WTC11 (cell line): ENCODE measurements at regions not wholly inside any gene's neighbourhood (a gene's known extent, or its start where the extent isn't known, plus 50 kb on each side); places are given as distances from the start of the nearest gene placed in this dataset.

ENCODE experiments used
- ATAC-seq: fragments of 200-7000 bp; cut with Tn5 transposase; 2 replicates; pipeline ENCODE4 v1.10.0; 2021; ENCODE audit warnings: mild to moderate bottlenecking, moderate library complexity
- CTCF ChIA-PET: fragments of 300-600 bp; sonication (Branson Sonifier 250); formaldehyde crosslinking; loops from one replicate; lab custom pipeline; 2021; ENCODE audit warnings: antibody characterized with exemption; lab: Charles Lee
- POLR2A ChIA-PET: fragments of 350-600 bp; sonication (Branson Sonifier 250); formaldehyde crosslinking; loops from one replicate; lab custom pipeline; 2021; ENCODE audit warnings: antibody characterized with exemption; lab: Charles Lee
- DNase-seq: peaks from one replicate; pipeline ENCODE4 v3.0.0; 2021; ENCODE audit warnings: low spot score
- H3K27ac Mint-ChIP-seq: 2 replicates; pipeline ENCODE4 v1.8.0; 2021; ENCODE audit warnings: mixed read lengths
- H3K27me3 Mint-ChIP-seq: 2 replicates; pipeline ENCODE4 v1.8.0; 2021; ENCODE audit warnings: low read depth, mild to moderate bottlenecking, moderate library complexity, mixed read lengths
- H3K36me3 Mint-ChIP-seq: 2 replicates; pipeline ENCODE4 v1.8.0; 2021; ENCODE audit warnings: mixed read lengths
- H3K4me1 Mint-ChIP-seq: 2 replicates; pipeline ENCODE4 v1.8.0; 2022; ENCODE audit warnings: mixed read lengths
- H3K4me3 Mint-ChIP-seq: 2 replicates; pipeline ENCODE4 v1.8.0; 2021; ENCODE audit warnings: mild to moderate bottlenecking, moderate library complexity, mixed read lengths
- H3K9me3 Mint-ChIP-seq: 2 replicates; pipeline ENCODE4 v1.8.0; 2021; ENCODE audit warnings: mixed read lengths
- CBFB ChIP-seq: sonication (generic); formaldehyde crosslinking; IDR thresholded peaks from 2 replicates; pipeline ENCODE4 v1.8.1; 2022; ENCODE audit warnings: mild to moderate bottlenecking, low read depth, missing genetic modification reagents
- ELF4 ChIP-seq: sonication (generic); formaldehyde crosslinking; IDR thresholded peaks from 2 replicates; pipeline ENCODE4 v1.8.1; 2022; ENCODE audit warnings: low read depth, mild to moderate bottlenecking, moderate library complexity, missing genetic modification reagents
- ETV6 ChIP-seq: sonication (generic); formaldehyde crosslinking; IDR thresholded peaks from 2 replicates; pipeline ENCODE4 v1.8.1; 2022; ENCODE audit warnings: mild to moderate bottlenecking, missing genetic modification reagents
- FOXP1 ChIP-seq: sonication (generic); formaldehyde crosslinking; IDR thresholded peaks from 2 replicates; pipeline ENCODE4 v1.8.0; 2022; ENCODE audit warnings: missing genetic modification reagents, mild to moderate bottlenecking, moderate library complexity, borderline replicate concordance
- GABPB1 ChIP-seq: sonication (generic); formaldehyde crosslinking; IDR thresholded peaks from 2 replicates; pipeline ENCODE4 v1.8.1; 2023; ENCODE audit warnings: mild to moderate bottlenecking, missing genetic modification reagents
- GTF2I ChIP-seq: fragments of 250-450 bp; sonication (Bioruptor Pico); conservative IDR thresholded peaks from 2 replicates; pipeline ENCODE4 v1.4.0; 2021; ENCODE audit warnings: mild to moderate bottlenecking
- IRF2 ChIP-seq: sonication (generic); formaldehyde crosslinking; IDR thresholded peaks from 2 replicates; pipeline ENCODE4 v1.8.0; 2022; ENCODE audit warnings: low read depth, missing genetic modification reagents, borderline replicate concordance
- JUN ChIP-seq: sonication (generic); formaldehyde crosslinking; IDR thresholded peaks from 2 replicates; pipeline ENCODE4 v1.8.0; 2023; ENCODE audit warnings: mild to moderate bottlenecking, missing genetic modification reagents
- NR1H2 ChIP-seq: sonication (generic); formaldehyde crosslinking; IDR thresholded peaks from 2 replicates; pipeline ENCODE4 v1.9.0; 2021; ENCODE audit warnings: mild to moderate bottlenecking, moderate library complexity, missing genetic modification reagents
- NR3C1 ChIP-seq: sonication (generic); formaldehyde crosslinking; conservative IDR thresholded peaks from 2 replicates; pipeline ENCODE4 v1.8.1; 2023; ENCODE audit warnings: low read depth, mild to moderate bottlenecking, missing genetic modification reagents
- TCF7 ChIP-seq: sonication (generic); formaldehyde crosslinking; IDR thresholded peaks from 2 replicates; pipeline ENCODE4 v1.8.0; 2022; ENCODE audit warnings: mild to moderate bottlenecking, low read depth, missing genetic modification reagents, moderate library complexity
- TEAD1 ChIP-seq: sonication (generic); formaldehyde crosslinking; IDR thresholded peaks from 2 replicates; pipeline ENCODE4 v1.8.0; 2022; ENCODE audit warnings: mild to moderate bottlenecking, missing genetic modification reagents
- TEAD4 ChIP-seq: sonication (generic); formaldehyde crosslinking; IDR thresholded peaks from 2 replicates; pipeline ENCODE4 v1.8.0; 2022; ENCODE audit warnings: mild to moderate bottlenecking, missing genetic modification reagents
- ZNF138 ChIP-seq: sonication (generic); formaldehyde crosslinking; conservative IDR thresholded peaks from 2 replicates; pipeline ENCODE4 v1.8.1; 2022; ENCODE audit warnings: mild to moderate bottlenecking, moderate library complexity, missing genetic modification reagents
- ZNF219 ChIP-seq: sonication (generic); formaldehyde crosslinking; IDR thresholded peaks from 2 replicates; pipeline ENCODE4 v1.8.0; 2023; ENCODE audit warnings: missing genetic modification reagents, mild to moderate bottlenecking, borderline replicate concordance
- ZNF232 ChIP-seq: sonication (generic); formaldehyde crosslinking; IDR thresholded peaks from 2 replicates; pipeline ENCODE4 v1.8.0; 2022; ENCODE audit warnings: mild to moderate bottlenecking, missing genetic modification reagents
- ZNF416 ChIP-seq: fragments of 250-450 bp; sonication (Bioruptor Pico); IDR thresholded peaks from 2 replicates; pipeline ENCODE4 v1.9.0; 2021; ENCODE audit warnings: mild to moderate bottlenecking, inconsistent platforms
- ZNF671 ChIP-seq: fragments of 250-450 bp; sonication (Bioruptor Pico); IDR thresholded peaks from 2 replicates; pipeline ENCODE4 v1.8.0; 2021; ENCODE audit warnings: mild to moderate bottlenecking
- TF ChIP-seq, protein P1 (sequence below): sonication (generic); formaldehyde crosslinking; conservative IDR thresholded peaks from 2 replicates; pipeline ENCODE4 v1.8.1; 2022; ENCODE audit warnings: mild to moderate bottlenecking, missing genetic modification reagents
- TF ChIP-seq, protein P2 (sequence below): sonication (generic); formaldehyde crosslinking; IDR thresholded peaks from 2 replicates; pipeline ENCODE4 v1.8.1; 2023; ENCODE audit warnings: mild to moderate bottlenecking, missing genetic modification reagents, moderate library complexity
- TF ChIP-seq, protein P3 (sequence below): sonication (generic); formaldehyde crosslinking; IDR thresholded peaks from 2 replicates; pipeline ENCODE4 v1.8.1; 2022; ENCODE audit warnings: low read depth, missing genetic modification reagents, borderline replicate concordance
- TF ChIP-seq, protein P4 (sequence below): sonication (generic); formaldehyde crosslinking; IDR thresholded peaks from 2 replicates; pipeline ENCODE4 v1.8.0; 2023; ENCODE audit warnings: missing genetic modification reagents, mild to moderate bottlenecking, borderline replicate concordance
- TF ChIP-seq, protein P5 (sequence below): sonication (generic); formaldehyde crosslinking; IDR thresholded peaks from 2 replicates; pipeline ENCODE4 v1.8.0; 2023; ENCODE audit warnings: missing genetic modification reagents
- TF ChIP-seq, protein P6 (sequence below): sonication (generic); formaldehyde crosslinking; IDR thresholded peaks from 2 replicates; pipeline ENCODE4 v1.8.1; 2023; ENCODE audit warnings: mild to moderate bottlenecking, moderate library complexity, missing genetic modification reagents

DNA sequence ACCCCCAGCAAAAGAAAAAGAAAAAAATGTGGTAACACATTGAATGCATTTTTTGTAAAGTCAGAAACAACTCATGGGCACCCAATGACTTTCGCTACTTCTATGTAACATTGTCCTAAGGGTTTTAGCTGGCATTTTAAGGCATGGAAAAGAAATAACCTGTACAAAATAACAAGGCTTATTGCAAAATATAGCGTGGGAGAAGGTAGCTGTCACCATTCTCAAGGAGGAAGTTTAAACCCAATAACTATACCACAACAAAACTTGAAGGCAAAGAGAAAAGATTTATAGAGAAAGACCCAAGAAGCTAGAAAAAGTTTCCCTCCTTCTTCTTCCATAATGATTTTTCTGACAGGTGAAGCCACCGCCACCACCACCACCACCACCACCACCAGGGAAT, 55.7 kb upstream of the ACP3 start:
- TF ChIP-seq ZNF671 (no peak), ZNF138 (CRISPR knock-in tag) (no peak), ELF4 (CRISPR knock-in tag) (no peak), FOXP1 (CRISPR knock-in tag) (no peak), GTF2I (CRISPR knock-in tag) (no peak), TCF7 (CRISPR knock-in tag) (no peak), TEAD1 (CRISPR knock-in tag) (no peak), CBFB (CRISPR knock-in tag) (no peak), IRF2 (no peak), JUN (CRISPR knock-in tag) (no peak), NR3C1 (CRISPR knock-in tag) (no peak), GABPB1 (CRISPR knock-in tag) (no peak), ZNF232 (no peak), TEAD4 (CRISPR knock-in tag) (no peak)
- TF ChIP-seq, protein P1, sequence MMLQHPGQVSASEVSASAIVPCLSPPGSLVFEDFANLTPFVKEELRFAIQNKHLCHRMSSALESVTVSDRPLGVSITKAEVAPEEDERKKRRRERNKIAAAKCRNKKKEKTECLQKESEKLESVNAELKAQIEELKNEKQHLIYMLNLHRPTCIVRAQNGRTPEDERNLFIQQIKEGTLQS (CRISPR knock-in tag), result no peak
- TF ChIP-seq, protein P2, sequence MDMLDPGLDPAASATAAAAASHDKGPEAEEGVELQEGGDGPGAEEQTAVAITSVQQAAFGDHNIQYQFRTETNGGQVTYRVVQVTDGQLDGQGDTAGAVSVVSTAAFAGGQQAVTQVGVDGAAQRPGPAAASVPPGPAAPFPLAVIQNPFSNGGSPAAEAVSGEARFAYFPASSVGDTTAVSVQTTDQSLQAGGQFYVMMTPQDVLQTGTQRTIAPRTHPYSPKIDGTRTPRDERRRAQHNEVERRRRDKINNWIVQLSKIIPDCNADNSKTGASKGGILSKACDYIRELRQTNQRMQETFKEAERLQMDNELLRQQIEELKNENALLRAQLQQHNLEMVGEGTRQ (CRISPR knock-in tag), result no peak
- TF ChIP-seq, protein P3, sequence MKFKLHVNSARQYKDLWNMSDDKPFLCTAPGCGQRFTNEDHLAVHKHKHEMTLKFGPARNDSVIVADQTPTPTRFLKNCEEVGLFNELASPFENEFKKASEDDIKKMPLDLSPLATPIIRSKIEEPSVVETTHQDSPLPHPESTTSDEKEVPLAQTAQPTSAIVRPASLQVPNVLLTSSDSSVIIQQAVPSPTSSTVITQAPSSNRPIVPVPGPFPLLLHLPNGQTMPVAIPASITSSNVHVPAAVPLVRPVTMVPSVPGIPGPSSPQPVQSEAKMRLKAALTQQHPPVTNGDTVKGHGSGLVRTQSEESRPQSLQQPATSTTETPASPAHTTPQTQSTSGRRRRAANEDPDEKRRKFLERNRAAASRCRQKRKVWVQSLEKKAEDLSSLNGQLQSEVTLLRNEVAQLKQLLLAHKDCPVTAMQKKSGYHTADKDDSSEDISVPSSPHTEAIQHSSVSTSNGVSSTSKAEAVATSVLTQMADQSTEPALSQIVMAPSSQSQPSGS (CRISPR knock-in tag), result no peak
- no peaks in the 10 kb centered on the region for H3K36me3 Mint-ChIP-seq
- H3K4me3 Mint-ChIP-seq, result no peak overlapping the region
- no peaks in the 10 kb centered on the region for H3K27me3 Mint-ChIP-seq
- POLR2A ChIA-PET, result no interaction called here
- no peak for ATAC-seq
- no peak overlapping the region for H3K27ac Mint-ChIP-seq
- DNase-seq, result no peak
- H3K4me1 Mint-ChIP-seq, result peaks cover 11% of the 10 kb centered on the region
- no peaks in the 10 kb centered on the region for H3K9me3 Mint-ChIP-seq
- CTCF ChIA-PET, result interaction anchor here (0.8 to 8.3 kb wide), 2 partner anchors 82 to 138 kb away, joined by 3 to 147 read pairs; no protein-coding TSS in a partner anchor

DNA sequence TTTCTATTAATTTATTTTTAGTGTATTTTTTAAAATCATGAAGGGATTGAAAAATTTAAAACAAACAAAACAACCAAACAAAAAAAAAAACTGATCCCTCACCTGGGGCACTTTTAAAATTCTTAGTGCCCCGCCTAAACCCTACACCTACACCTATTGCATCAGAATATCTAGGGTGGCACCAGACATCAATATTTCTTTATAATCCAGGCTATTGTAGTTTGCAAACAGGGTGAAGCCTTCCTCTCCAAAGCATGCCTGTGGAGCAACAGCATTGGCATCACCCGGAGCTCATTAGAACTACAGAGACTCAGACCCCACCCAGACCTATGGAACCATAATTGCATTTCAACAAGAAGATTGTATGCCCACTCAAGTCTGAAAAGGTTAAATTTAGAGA, 54.9 kb upstream of the ACP3 start:
- ChIA-PET POLR2A (no interaction called here), CTCF (interaction anchor here (0.8 to 8.3 kb wide), 2 partner anchors 81 to 137 kb away, joined by 3 to 147 read pairs; no protein-coding TSS in a partner anchor)
- Mint-ChIP-seq H3K36me3 (no peaks in the 10 kb centered on the region), H3K27ac (no peak overlapping the region), H3K4me1 (peaks cover 11% of the 10 kb centered on the region), H3K9me3 (no peaks in the 10 kb centered on the region), H3K4me3 (no peak overlapping the region), H3K27me3 (no peaks in the 10 kb centered on the region)
- DNase-seq (no peak), ATAC-seq (no peak)
- TF ChIP-seq JUN (CRISPR knock-in tag) (no peak), ZNF219 (CRISPR knock-in tag) (no peak), NR3C1 (CRISPR knock-in tag) (no peak), ETV6 (CRISPR knock-in tag) (no peak), NR1H2 (CRISPR knock-in tag) (no peak), GTF2I (CRISPR knock-in tag) (no peak), ZNF416 (CRISPR knock-in tag) (no peak)
- TF ChIP-seq, protein P3 (CRISPR knock-in tag), result no peak
- TF ChIP-seq, protein P4, sequence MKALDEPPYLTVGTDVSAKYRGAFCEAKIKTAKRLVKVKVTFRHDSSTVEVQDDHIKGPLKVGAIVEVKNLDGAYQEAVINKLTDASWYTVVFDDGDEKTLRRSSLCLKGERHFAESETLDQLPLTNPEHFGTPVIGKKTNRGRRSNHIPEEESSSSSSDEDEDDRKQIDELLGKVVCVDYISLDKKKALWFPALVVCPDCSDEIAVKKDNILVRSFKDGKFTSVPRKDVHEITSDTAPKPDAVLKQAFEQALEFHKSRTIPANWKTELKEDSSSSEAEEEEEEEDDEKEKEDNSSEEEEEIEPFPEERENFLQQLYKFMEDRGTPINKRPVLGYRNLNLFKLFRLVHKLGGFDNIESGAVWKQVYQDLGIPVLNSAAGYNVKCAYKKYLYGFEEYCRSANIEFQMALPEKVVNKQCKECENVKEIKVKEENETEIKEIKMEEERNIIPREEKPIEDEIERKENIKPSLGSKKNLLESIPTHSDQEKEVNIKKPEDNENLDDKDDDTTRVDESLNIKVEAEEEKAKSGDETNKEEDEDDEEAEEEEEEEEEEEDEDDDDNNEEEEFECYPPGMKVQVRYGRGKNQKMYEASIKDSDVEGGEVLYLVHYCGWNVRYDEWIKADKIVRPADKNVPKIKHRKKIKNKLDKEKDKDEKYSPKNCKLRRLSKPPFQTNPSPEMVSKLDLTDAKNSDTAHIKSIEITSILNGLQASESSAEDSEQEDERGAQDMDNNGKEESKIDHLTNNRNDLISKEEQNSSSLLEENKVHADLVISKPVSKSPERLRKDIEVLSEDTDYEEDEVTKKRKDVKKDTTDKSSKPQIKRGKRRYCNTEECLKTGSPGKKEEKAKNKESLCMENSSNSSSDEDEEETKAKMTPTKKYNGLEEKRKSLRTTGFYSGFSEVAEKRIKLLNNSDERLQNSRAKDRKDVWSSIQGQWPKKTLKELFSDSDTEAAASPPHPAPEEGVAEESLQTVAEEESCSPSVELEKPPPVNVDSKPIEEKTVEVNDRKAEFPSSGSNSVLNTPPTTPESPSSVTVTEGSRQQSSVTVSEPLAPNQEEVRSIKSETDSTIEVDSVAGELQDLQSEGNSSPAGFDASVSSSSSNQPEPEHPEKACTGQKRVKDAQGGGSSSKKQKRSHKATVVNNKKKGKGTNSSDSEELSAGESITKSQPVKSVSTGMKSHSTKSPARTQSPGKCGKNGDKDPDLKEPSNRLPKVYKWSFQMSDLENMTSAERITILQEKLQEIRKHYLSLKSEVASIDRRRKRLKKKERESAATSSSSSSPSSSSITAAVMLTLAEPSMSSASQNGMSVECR, result no peak
- TF ChIP-seq, protein P5, sequence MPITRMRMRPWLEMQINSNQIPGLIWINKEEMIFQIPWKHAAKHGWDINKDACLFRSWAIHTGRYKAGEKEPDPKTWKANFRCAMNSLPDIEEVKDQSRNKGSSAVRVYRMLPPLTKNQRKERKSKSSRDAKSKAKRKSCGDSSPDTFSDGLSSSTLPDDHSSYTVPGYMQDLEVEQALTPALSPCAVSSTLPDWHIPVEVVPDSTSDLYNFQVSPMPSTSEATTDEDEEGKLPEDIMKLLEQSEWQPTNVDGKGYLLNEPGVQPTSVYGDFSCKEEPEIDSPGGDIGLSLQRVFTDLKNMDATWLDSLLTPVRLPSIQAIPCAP (CRISPR knock-in tag), result no peak
- TF ChIP-seq, protein P6, sequence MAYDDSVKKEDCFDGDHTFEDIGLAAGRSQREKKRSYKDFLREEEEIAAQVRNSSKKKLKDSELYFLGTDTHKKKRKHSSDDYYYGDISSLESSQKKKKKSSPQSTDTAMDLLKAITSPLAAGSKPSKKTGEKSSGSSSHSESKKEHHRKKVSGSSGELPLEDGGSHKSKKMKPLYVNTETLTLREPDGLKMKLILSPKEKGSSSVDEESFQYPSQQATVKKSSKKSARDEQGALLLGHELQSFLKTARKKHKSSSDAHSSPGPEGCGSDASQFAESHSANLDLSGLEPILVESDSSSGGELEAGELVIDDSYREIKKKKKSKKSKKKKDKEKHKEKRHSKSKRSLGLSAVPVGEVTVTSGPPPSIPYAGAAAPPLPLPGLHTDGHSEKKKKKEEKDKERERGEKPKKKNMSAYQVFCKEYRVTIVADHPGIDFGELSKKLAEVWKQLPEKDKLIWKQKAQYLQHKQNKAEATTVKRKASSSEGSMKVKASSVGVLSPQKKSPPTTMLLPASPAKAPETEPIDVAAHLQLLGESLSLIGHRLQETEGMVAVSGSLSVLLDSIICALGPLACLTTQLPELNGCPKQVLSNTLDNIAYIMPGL (CRISPR knock-in tag), result no peak
